HG03039 (cell line): ENCODE measurements at regions not wholly inside any gene's neighbourhood (a gene's known extent, or its start where the extent isn't known, plus 50 kb on each side); places are given as distances from the start of the nearest gene placed in this dataset.
A peak's percentile ranks its signal among the peaks of the same experiment; 100 is the strongest.

ENCODE experiments used
- ATAC-seq: cut with Tn5 transposase; IDR thresholded peaks from one replicate; pipeline ENCODE4 v1.9.1; 2021; ENCODE audit warnings: mild to moderate bottlenecking, moderate library complexity; ENCODE audit not compliant: unreplicated experiment

GRCh38 chr3:5304188-5304587 is 116.7 kb downstream of the EDEM1 start:
- no peak for ATAC-seq

DNA sequence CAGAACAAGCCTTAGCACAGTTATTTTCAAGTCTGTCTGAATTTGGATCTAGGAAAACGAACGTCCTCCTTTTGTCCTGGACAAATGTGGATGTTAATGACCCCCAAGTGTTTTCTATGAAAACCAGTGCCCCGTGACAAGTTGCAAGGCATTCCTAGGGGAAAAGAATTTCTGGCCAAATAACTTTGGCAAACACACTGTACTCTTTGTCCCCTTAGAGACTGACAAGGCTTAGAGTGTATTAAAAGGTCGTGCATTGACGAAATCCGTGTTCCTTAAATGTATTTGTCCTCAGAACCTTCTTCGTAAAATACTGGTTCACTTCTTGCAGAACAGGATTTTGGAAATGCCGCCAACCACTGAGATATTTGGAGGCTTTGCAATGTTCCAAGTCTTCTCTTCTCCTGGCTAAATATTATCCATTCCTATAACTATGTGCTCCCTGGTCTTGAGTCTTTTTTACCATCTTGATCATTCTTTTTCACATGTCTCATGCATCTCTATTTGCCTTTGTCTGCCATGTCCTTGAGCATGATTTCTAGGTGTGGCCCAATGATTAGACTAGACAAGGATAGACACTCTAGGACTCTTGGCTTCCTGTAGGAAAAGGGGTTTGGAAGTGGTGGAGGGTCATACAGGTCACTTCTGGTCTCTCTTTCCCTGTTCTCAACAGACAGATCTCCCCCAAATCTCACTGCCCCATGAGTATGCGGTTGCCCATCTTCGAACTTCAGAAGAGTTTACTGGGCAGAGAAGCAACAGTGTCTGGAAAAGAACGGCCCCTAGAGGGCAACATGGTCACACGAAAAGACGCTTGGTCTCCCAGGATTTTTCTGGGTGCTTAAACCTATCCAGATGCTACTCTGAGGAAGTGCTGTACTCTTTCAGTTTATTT is 117.5 kb downstream of the EDEM1 start:
- peak; percentile 55 for ATAC-seq

- ATAC-seq, result no peak
Observed at GRCh38 chr3:5305684-5305989, 118.1 kb downstream of the EDEM1 start.

DNA sequence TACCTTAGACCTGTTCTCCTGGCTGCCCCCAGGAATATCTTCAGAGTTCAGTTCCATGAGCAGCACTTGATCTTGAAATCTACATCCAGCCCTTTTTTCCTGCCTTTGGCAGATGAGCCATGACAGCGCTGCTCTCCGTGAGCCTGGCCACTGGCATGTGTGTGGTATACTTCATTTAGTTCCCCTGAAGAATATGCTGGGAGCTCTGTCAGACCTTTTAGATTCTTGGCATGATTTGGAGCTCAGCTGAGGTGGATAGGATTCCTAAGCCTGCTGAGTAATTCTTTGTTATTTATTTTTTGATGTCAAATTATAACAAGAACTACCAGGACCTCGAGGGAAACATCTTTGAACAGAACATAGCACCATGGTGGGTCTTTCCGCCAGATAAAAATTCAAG is 121.7 kb downstream of the EDEM1 start:
- ATAC-seq, result no peak

DNA sequence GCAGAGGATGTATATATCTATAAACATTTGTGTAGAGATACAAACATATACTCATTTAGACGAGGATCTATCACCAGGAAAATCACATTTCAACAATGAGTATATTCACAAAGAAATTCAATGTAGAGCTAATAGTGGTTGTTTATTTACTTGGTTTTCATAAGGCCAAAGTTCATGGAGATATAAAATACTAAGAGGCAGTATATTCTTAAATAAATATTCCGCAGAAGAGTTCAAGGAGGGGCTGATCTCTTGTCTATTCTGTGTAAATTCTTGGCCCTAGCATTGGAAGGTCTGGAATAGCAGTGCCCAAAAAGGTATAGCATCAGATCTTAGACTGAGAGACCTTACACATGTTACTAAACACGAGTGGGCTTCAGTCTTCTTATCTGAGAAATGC is 122.1 kb downstream of the EDEM1 start:
- ATAC-seq, result no peak

- ATAC-seq, result no peak
Observed at GRCh38 chr3:5310509-5310908, 123.0 kb downstream of the EDEM1 start.

- ATAC-seq, result no peak
Observed at GRCh38 chr3:5312290-5312689, 124.8 kb downstream of the EDEM1 start.

- no peak for ATAC-seq
Observed at GRCh38 chr3:5314897-5315296, 127.4 kb downstream of the EDEM1 start.

- ATAC-seq, result no peak
Observed at GRCh38 chr3:5317557-5317956, 130.1 kb downstream of the EDEM1 start.

GRCh38 chr3:5319454-5319853 is 131.9 kb downstream of the EDEM1 start:
- ATAC-seq, result no peak

DNA sequence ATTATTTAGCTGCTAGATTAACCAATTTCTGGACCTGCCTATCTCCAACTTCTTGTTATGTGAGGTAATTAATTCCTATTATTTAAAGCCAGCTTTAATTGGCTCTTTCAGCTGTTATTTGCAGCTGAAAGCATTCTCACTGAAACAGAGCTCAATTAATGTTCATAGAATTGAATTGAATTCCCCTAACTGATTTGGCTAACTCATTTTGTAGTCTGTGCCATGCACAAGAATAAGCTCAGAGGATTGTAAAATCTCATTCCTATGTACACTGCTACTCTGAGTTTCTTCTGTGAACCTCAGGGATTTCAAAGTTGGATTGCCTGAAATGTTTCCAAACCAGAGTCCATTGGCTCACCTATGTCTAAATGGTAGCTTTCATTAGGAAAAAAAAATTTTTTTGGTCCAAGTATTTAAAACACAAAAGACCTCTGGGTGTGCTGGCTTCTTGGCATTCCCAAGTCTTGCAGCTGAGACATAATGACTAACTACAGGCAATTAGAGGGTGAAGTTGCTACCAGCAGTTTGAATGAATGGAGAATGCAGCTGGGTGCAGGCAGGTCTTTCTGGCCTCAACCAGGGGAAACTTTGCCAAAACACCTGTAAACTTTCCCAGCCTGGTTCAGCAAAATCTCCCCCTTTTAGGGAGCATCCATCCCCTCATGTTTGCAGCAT is 134.3 kb downstream of the EDEM1 start:
- no peak for ATAC-seq

GRCh38 chr3:5324780-5325179 is 137.3 kb downstream of the EDEM1 start:
- no peak for ATAC-seq

DNA sequence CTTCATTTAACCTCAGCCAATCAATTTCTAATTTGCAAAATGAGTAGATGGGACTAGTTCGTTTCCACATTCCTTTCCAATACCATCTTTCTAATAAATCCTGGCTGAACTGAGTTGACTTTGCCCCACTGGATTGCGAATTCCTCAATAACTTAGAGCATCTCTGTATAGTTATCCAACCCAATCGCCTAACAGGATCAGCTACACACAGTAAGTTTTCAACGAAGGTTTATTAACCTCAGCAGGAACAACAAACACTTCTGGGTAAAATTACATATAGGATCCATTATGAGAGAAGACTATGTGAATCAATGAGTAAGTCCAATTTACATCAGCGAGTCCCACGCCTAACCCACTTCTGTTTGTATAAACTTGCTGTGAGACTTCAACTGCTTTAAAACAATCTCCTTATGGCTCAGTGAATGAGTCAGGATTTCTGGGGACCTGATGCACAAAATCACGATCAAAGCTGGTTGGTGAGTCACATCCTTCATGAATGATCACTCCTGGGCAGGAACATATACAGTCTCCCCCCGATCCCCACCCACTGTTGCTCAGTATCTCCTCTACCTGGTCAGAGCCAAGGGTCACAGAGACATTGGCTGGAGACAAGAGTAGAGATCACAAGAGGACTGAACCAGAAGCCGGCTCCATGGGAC is 142.8 kb downstream of the EDEM1 start:
- no peak for ATAC-seq

DNA sequence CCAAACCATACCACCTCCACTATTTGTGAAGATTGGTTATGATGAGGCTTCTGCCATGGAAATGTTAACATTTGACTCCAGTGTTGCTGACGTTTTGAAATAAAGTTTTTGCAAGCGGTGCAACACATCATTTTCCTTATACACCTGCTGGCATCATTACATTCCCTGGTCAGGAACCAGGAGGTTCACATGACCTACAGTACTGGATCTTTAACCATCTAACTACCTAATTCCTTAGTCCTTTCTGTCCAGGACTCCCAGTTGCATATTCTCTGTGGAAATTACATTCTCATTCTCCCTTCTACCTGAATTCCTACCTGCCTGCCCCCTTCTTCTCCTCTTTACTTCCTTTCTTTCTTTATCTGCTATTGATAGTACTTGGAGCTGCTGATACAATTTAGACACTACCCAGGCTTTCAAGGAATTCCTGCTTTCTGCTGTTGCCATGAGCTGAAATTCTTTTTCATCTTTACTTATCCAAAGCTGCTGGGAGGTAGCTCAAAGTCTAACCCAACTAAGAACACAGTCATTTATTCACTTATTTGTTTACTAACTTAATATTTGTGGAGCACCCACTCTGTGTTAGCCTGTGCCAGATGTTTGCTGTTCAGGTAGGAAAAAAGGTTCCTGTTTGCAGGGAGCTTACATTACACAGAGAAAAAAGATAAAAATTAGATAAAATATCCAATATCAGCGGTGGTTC is 144.2 kb downstream of the EDEM1 start:
- no peak for ATAC-seq

DNA sequence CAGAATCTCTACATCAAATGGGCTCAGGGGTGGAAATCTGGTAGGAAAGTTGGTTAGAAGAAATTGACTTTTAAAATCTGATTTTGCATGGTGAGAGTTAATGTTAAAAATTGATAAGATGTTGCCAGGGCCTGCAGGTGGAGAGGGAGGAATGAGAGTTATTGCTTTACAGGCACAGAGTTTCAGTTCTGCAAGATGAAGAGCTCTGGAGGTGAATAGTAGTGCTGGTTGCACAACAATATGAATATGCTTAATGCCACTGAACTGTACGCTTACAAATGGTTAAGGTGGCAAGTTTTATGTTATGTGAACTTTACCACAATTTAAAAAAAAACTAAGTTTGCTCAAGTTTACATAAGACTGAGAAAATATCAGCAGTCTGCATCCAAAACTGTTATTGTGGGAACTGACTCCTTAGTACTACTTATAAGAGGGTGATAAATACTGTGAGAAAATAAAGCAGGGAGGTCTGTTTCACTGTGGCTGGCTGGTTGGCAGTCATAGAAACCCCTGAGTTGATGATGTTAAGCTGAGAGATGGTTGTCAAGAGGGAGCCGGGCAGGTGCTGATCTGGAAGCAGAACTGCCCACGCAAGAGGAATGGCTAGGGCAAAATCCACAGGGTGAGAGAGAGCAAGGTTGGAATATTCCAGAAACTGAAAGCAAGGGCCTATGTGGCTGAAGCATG is 144.9 kb downstream of the EDEM1 start:
- no peak for ATAC-seq

GRCh38 chr3:5339967-5340535 is 152.5 kb downstream of the EDEM1 start:
- ATAC-seq, result no peak

GRCh38 chr3:5341610-5342009 is 154.1 kb downstream of the EDEM1 start:
- no peak for ATAC-seq

DNA sequence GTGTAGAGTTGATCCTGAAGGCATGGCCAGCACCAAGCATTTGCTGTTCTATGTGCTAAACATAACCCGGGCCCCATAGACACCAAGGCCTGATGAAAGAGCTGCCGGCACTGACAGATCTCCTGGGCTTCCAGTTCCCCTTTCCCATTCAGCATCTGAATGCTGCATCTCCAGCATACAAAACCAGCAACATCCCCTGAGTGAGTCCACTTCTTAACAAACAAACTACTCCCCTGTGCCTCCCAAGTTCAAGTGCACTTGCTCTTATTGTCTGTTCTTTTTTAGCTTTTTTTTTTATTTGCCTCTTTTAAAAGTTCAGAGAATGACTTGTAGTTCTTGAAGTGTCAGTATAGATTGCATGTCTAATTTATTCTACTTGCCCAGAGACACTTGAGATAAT is 156.0 kb downstream of the EDEM1 start:
- no peak for ATAC-seq

DNA sequence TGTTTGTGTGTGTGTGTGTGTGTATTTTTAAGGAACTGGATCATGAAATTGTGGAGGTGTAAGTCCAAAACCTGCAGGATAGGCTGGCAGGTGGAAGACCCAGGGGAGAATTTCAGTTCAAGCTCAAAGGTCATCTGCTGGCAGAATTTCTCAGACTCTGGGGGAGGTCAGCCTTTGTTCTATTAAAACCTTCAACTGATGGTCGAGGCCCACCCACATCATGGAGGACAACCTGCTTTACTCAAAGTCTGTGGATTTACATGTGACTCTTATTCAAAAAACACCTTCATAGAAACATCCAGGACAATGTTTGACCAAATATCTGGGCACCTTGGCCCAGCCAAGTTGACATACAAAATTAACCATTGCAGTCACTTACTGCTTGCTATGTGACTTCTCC is 157.2 kb downstream of the EDEM1 start:
- no peak for ATAC-seq

GRCh38 chr3:5347486-5347885 is 160.0 kb downstream of the EDEM1 start:
- ATAC-seq, result no peak
